ENCODE measurements at regions not wholly inside any gene's neighbourhood (a gene's known extent, or its start where the extent isn't known, plus 50 kb on each side); places are given as distances from the start of the nearest gene placed in this dataset.
"Not testable (repeated sequence)": the region's sequence is repeated elsewhere in the genome, so short reads cannot be mapped to it uniquely, and the experiment has no call there.

- H3K27ac ChIP-seq (ENCODE audit: low read depth in 2 of 2, low read length in 2 of 2) = no peak overlapping the region
- peak in 2 of 5 donors; percentile 65 to 74 for DNase-seq
- FAIRE-seq = no peak
- no peaks in the 10 kb centered on the region for H3K27me3 ChIP-seq (ENCODE audit: control insufficient read depth, insufficient read depth, low read length)
- no peak overlapping the region for H3K9ac ChIP-seq (ENCODE audit: low read length in 3 of 3)
- H3K4me3 ChIP-seq (ENCODE audit: low read length in 3 of 3) = no peak overlapping the region
- H3K9me3 ChIP-seq (ENCODE audit: control insufficient read depth in 2 of 3, insufficient read depth in 1 of 3, low read length in 3 of 3) = no peaks in the 10 kb centered on the region
- no peaks in the 10 kb centered on the region for H3K36me3 ChIP-seq (ENCODE audit: control insufficient read depth in 2 of 3, insufficient read depth in 3 of 3, low read length in 3 of 3)
- intact Hi-C loops (cut with DNase I) = no loop called here
- TF ChIP-seq CTCF (IDR thresholded peaks at IDR 0.05; ENCODE audit: borderline replicate concordance, extremely low read depth, insufficient read depth) = no peak
- H3K4me1 ChIP-seq (ENCODE audit: control insufficient read depth in 2 of 3, insufficient read depth in 2 of 3, low read depth in 1 of 3, low read length in 3 of 3) = no peaks in the 10 kb centered on the region
Observed at GRCh38 chr13:44648392-44649103, 72.4 kb upstream of the TSC22D1 start.

DNA sequence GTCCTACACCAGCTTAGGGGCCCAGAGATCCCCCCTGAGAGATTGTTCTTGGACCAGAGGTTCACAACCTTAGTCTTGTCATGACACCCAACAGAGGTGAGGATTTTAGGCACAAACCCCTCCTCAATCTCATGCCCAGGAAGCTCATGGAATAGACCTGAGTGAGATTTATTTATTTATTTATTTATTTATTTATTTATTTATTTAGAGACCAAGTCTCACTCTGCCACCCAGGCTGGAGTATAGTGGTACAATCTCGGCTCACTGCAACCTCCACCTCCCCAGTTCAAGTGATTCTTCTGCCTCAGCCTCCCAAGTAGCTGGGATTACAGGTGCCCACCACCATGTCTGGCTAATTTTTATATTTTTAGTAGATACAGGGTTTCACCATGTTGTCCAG is 71.4 kb upstream of the TSC22D1 start:
- H3K4me3 ChIP-seq (ENCODE audit: low read length in 3 of 3); H3K4me1 ChIP-seq (ENCODE audit: control insufficient read depth in 2 of 3, insufficient read depth in 2 of 3, low read depth in 1 of 3, low read length in 3 of 3); H3K36me3 ChIP-seq (ENCODE audit: control insufficient read depth in 2 of 3, insufficient read depth in 3 of 3, low read length in 3 of 3); intact Hi-C loops (cut with DNase I); H3K9ac ChIP-seq (ENCODE audit: low read length in 3 of 3); H3K9me3 ChIP-seq (ENCODE audit: control insufficient read depth in 2 of 3, insufficient read depth in 1 of 3, low read length in 3 of 3); DNase-seq; FAIRE-seq; H3K27ac ChIP-seq (ENCODE audit: low read depth in 2 of 2, low read length in 2 of 2); H3K27me3 ChIP-seq (ENCODE audit: control insufficient read depth, insufficient read depth, low read length): not testable (repeated sequence)

GRCh38 chr13:44646044-44646443 is 69.9 kb upstream of the TSC22D1 start:
- no peaks in the 10 kb centered on the region for H3K27me3 ChIP-seq (ENCODE audit: control insufficient read depth, insufficient read depth, low read length)
- no peaks in the 10 kb centered on the region for H3K4me1 ChIP-seq (ENCODE audit: control insufficient read depth in 2 of 3, insufficient read depth in 2 of 3, low read depth in 1 of 3, low read length in 3 of 3)
- intact Hi-C loops (cut with DNase I) = no loop called here
- H3K27ac ChIP-seq (ENCODE audit: low read depth in 2 of 2, low read length in 2 of 2) = no peak overlapping the region
- no peaks in the 10 kb centered on the region for H3K36me3 ChIP-seq (ENCODE audit: control insufficient read depth in 2 of 3, insufficient read depth in 3 of 3, low read length in 3 of 3)
- DNase-seq (no peak), FAIRE-seq (no peak)
- H3K9me3 ChIP-seq (ENCODE audit: control insufficient read depth in 2 of 3, insufficient read depth in 1 of 3, low read length in 3 of 3) = no peaks in the 10 kb centered on the region
- no peak overlapping the region for H3K4me3 ChIP-seq (ENCODE audit: low read length in 3 of 3)
- TF ChIP-seq CTCF (IDR thresholded peaks at IDR 0.05; ENCODE audit: borderline replicate concordance, extremely low read depth, insufficient read depth) = no peak
- no peak overlapping the region for H3K9ac ChIP-seq (ENCODE audit: low read length in 3 of 3)

DNA sequence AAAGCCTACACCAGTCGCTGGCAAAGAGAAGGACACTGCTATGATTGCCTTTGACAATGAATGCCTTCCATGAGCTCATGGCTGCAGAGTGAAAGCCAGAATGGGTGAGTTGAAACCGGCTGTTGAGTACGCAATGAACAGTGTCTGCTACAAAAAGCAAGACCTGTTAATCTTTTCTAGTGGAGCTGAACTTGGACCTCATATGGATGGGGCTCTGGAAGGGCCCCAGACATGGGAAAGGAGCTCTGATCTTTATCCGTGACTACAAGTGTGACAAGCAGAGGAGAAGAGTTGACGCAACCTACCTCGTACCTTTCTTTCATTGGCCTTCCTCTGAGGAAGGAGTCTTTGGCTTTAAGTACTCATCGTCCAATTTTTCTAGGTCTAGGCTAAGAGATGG is 67.1 kb upstream of the TSC22D1 start:
- no peak overlapping the region for H3K27ac ChIP-seq (ENCODE audit: low read depth in 2 of 2, low read length in 2 of 2)
- H3K4me3 ChIP-seq (ENCODE audit: low read length in 3 of 3) = no peak overlapping the region
- no peak overlapping the region for H3K9ac ChIP-seq (ENCODE audit: low read length in 3 of 3)
- H3K27me3 ChIP-seq (ENCODE audit: control insufficient read depth, insufficient read depth, low read length) = no peaks in the 10 kb centered on the region
- intact Hi-C loops (cut with DNase I) = no loop called here
- DNase-seq (peak in 1 of 5 donors; percentile 33), FAIRE-seq (no peak)
- no peaks in the 10 kb centered on the region for H3K9me3 ChIP-seq (ENCODE audit: control insufficient read depth in 2 of 3, insufficient read depth in 1 of 3, low read length in 3 of 3)
- H3K4me1 ChIP-seq (ENCODE audit: control insufficient read depth in 2 of 3, insufficient read depth in 2 of 3, low read depth in 1 of 3, low read length in 3 of 3) = no peaks in the 10 kb centered on the region
- H3K36me3 ChIP-seq (ENCODE audit: control insufficient read depth in 2 of 3, insufficient read depth in 3 of 3, low read length in 3 of 3) = no peaks in the 10 kb centered on the region
- no peak for TF ChIP-seq CTCF (IDR thresholded peaks at IDR 0.05; ENCODE audit: borderline replicate concordance, extremely low read depth, insufficient read depth)

Measured in kidney (tissue), 13 donors.